GM12873 (cell line): ENCODE measurements at regions not wholly inside any gene's neighbourhood (a gene's known extent, or its start where the extent isn't known, plus 50 kb on each side); places are given as distances from the start of the nearest gene placed in this dataset.

Experiments
- TF ChIP-seq, protein P1 (sequence below): IDR thresholded peaks from 2 replicates; pipeline ENCODE4 v1.5.1; 2012; ENCODE audit warnings: low read depth, mild to moderate bottlenecking, moderate library complexity, low read length, control low read depth; ENCODE audit not compliant: insufficient read depth; ENCODE audit errors: missing control alignments

DNA sequence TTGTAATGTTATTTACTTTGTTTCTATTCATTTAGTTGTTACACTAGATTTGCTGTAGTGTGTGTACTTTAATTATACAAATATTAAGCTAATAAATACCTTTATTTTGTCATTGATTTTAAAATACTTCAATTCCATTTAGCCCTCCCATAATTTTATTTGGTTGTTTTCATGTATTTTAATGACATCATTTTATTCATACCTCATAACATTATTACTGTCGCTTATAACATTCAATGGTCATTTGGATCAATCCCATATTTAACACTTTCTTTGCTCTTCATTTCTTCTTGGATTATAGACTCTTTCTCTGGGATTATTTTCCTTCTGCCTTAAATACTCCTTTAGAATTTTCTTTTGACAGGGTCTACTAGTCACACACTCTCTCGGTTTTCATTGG, 86.6 kb upstream of the CAND1 start:
- TF ChIP-seq, protein P1, sequence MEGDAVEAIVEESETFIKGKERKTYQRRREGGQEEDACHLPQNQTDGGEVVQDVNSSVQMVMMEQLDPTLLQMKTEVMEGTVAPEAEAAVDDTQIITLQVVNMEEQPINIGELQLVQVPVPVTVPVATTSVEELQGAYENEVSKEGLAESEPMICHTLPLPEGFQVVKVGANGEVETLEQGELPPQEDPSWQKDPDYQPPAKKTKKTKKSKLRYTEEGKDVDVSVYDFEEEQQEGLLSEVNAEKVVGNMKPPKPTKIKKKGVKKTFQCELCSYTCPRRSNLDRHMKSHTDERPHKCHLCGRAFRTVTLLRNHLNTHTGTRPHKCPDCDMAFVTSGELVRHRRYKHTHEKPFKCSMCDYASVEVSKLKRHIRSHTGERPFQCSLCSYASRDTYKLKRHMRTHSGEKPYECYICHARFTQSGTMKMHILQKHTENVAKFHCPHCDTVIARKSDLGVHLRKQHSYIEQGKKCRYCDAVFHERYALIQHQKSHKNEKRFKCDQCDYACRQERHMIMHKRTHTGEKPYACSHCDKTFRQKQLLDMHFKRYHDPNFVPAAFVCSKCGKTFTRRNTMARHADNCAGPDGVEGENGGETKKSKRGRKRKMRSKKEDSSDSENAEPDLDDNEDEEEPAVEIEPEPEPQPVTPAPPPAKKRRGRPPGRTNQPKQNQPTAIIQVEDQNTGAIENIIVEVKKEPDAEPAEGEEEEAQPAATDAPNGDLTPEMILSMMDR: no peak

DNA sequence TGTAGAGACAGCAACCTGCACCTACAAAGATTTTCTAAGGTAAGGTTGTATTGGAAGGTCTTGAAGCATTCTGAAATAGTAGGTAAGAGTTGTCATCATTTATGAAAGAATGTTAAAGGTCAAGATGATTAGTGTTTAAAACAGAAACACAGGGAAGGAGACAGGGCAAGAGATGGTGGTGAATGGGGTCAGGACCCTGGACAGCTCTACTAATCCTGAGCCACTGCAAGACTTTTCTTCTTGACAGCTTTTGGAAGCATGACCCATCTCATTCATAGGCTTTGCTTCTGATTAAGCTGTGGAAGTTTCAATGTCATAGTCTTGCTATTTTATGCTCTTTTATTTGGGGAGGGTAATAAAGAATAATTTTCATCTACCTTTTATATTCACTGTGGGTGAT, 75.5 kb upstream of the CAND1 start:
- TF ChIP-seq, protein P1: no peak

DNA sequence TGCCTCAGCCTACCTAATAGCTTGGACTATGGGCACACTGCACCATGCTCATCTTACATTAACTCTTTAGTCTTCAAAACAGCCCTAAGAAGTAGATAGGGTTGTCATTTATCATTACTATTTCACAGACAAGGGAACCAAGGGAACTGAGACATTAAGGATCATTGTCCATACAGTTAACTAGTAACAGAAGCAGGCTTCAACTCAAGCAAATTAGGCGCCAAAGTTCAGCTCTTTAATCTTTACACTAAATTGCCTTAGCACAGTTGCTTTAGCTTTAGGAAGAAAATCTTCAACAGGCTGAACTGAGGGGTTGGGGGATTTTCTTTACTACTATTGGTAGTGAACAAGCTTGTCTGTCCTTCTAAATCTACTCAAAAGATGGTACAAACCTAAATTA, 68.8 kb upstream of the CAND1 start:
- TF ChIP-seq, protein P1: no peak

DNA sequence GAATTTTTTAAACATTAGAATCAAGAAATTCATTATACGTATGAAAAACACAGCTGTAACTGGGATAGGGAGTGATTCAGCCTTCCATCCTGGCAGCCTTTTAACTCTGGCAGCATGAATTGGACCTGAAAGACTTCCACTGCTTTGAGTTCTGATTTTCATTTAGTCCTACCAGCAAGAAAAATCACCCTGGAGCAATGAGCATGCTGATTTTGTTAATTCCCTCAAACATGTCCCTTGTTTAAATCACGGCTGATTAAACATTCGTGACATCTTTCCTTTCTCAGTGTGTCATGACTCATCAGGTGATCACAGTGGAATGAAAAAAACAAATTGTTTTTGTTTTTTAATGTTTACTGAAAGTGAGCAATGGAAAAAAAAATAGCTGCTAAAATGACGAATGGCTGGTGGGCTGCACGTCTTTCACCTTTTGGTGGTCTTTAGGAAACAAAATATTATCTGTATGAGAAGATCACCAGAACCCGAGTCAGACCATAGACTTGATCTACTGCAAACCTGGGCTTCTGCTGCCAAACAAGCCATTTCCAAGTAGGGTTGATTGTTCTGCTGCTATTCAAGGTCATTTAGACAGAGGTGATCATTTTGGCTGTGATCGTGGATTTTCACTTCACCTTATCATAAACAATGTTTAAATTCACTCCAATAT, 67.0 kb upstream of the CAND1 start:
- TF ChIP-seq, protein P1: no peak

DNA sequence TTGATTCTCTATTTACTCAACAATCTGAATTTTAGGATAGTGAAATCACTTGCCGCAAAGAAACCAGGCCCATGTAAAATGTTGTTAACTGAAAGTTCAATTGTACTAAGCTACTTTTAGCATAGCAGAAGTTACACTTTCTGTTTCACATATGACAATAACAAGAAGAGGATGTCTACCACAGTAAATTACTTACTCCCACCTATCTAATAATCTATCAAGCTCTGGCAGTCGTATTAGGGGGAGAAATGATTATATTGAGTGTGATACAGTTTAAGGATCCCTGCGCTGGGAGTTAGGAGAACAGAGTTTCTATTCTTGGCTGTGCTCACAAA, 66.5 kb upstream of the CAND1 start:
- TF ChIP-seq, protein P1: no peak

DNA sequence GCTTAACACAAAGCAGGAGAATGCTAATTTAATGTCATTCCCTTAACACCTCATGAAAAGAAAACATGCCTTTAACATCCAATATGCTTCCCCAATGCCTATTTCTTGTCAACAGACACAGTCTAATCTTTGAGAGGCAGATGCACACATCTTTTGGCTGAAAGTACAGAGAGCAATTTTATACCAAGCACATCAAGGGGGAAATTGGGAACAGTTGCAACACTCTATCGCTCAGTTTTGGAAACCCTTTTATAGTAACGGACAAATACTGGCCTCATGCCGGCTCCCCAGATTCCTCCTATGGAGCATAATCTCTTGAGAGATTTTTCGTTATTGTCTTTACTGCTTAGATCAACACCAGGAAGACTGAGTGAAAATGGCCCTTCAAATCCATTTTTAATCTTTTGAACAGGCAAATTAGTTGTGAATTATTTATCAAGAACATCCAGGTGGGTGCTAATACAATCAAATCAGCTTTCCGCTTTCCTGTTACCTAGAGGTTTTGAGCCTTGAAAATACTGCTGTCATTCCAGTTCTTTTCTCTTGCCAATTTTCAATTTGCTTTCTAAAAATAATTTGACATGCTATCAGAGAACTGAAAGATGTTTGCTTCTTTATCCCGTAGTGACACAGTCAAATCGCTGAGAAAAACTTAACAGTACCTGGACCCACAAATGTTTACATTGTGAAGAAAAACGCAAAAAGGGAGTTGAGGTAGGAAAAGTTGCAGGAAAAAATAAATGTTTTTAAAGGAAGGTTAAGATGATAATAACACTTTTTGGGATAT, 60.7 kb upstream of the CAND1 start:
- TF ChIP-seq, protein P1: no peak

DNA sequence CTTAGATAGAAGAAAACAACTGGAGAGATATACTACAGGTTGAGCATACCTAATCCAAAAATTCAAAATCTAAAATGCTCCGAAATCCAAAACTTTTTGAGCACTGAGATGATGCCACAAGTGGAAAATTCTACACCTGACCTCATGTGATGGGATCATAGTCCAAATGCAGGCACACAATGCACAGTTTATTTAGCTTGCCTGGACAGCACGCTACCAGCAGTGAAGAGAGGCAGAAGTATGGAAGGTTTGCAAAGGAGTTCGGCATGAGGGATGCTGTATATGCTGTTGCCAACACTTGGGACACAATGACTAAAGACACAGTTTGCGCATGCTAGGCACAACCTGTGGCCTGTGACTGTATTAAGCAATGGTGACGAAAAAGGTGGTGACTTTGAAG, 58.1 kb upstream of the CAND1 start:
- TF ChIP-seq, protein P1: no peak
